DND-41 (cell line): ENCODE measurements at regions not wholly inside any gene's neighbourhood (a gene's known extent, or its start where the extent isn't known, plus 50 kb on each side); places are given as distances from the start of the nearest gene placed in this dataset.

ENCODE experiments used
- EZH2 ChIP-seq: IDR thresholded peaks from 3 replicates; pipeline ENCODE4 v1.6.1; 2012; ENCODE audit warnings: borderline replicate concordance, low read depth, mild to moderate bottlenecking, moderate library complexity, low read length, inconsistent platforms; ENCODE audit not compliant: severe bottlenecking
- TF ChIP-seq, protein P1 (sequence below): IDR thresholded peaks from 2 replicates; pipeline ENCODE4 v1.5.1; 2012; ENCODE audit warnings: borderline replicate concordance, low read length, moderate library complexity, mild to moderate bottlenecking; ENCODE audit not compliant: poor library complexity, severe bottlenecking; ENCODE audit errors: extremely low read depth

DNA sequence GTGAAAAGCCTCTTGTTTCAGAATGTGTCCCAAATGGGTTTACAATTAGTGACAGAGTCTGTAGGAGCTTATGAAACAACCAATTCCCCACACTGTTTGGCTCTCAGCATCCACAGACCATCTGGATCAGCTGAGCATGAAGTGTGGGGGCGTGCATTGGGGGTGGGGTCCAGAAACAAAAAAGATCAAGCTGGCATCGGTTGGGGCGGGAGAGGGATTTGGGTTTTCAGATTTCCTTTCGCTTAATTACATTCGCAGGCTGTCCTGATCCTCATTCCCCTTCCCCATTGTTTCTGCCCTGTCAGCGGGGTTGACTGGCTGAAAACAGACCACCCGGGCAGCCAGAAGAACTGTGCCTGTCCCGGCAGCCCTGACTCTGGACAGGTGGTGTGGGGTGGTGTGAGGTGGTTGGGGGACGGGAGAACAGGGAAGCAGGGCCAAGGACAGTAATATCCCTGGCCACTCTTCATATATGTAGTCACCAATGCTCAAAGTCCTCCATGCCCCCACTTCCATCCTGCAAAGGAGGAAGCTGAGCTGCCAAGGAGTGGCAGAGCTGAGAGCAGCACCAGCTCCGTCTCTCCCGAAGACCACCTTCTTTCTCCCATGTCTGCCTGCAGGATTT, 92.0 kb downstream of the IER5 start:
- TF ChIP-seq, protein P1, sequence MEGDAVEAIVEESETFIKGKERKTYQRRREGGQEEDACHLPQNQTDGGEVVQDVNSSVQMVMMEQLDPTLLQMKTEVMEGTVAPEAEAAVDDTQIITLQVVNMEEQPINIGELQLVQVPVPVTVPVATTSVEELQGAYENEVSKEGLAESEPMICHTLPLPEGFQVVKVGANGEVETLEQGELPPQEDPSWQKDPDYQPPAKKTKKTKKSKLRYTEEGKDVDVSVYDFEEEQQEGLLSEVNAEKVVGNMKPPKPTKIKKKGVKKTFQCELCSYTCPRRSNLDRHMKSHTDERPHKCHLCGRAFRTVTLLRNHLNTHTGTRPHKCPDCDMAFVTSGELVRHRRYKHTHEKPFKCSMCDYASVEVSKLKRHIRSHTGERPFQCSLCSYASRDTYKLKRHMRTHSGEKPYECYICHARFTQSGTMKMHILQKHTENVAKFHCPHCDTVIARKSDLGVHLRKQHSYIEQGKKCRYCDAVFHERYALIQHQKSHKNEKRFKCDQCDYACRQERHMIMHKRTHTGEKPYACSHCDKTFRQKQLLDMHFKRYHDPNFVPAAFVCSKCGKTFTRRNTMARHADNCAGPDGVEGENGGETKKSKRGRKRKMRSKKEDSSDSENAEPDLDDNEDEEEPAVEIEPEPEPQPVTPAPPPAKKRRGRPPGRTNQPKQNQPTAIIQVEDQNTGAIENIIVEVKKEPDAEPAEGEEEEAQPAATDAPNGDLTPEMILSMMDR, result no peak
- no peak for TF ChIP-seq EZH2
